22Rv1 (cell line): ENCODE measurements at regions not wholly inside any gene's neighbourhood (a gene's known extent, or its start where the extent isn't known, plus 50 kb on each side); places are given as distances from the start of the nearest gene placed in this dataset.

Experiments
- ZFX ChIP-seq: fragments of 450-650 bp; IDR thresholded peaks from 2 replicates; pipeline ENCODE4 v1.6.1; 2017; ENCODE audit warnings: antibody characterized with exemption, borderline replicate concordance
- TF ChIP-seq, protein P1 (sequence below): fragments of 450-650 bp; IDR thresholded peaks from 2 replicates; pipeline ENCODE4 v1.5.1; 2017; ENCODE audit warnings: mild to moderate bottlenecking

GRCh38 chr6:11960909-11961779 is 51.0 kb upstream of the HIVEP1 start:
- TF ChIP-seq, protein P1, sequence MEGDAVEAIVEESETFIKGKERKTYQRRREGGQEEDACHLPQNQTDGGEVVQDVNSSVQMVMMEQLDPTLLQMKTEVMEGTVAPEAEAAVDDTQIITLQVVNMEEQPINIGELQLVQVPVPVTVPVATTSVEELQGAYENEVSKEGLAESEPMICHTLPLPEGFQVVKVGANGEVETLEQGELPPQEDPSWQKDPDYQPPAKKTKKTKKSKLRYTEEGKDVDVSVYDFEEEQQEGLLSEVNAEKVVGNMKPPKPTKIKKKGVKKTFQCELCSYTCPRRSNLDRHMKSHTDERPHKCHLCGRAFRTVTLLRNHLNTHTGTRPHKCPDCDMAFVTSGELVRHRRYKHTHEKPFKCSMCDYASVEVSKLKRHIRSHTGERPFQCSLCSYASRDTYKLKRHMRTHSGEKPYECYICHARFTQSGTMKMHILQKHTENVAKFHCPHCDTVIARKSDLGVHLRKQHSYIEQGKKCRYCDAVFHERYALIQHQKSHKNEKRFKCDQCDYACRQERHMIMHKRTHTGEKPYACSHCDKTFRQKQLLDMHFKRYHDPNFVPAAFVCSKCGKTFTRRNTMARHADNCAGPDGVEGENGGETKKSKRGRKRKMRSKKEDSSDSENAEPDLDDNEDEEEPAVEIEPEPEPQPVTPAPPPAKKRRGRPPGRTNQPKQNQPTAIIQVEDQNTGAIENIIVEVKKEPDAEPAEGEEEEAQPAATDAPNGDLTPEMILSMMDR, result no peak
- TF ChIP-seq ZFX, result no peak
